Parathyroid adenoma (tissue), 2 donors: ENCODE measurements at regions not wholly inside any gene's neighbourhood (a gene's known extent, or its start where the extent isn't known, plus 50 kb on each side); places are given as distances from the start of the nearest gene placed in this dataset.

Experiments used
- H2AFZ ChIP-seq: fragments of 300-600 bp; sonication (generic); one replicate; pipeline ENCODE4 v1.7.0; 2017; ENCODE audit warnings: antibody characterized with exemption, mild to moderate bottlenecking
- H3K27ac ChIP-seq: fragments of 300-600 bp; sonication (generic); one replicate; pipeline ENCODE4 v1.7.0; 2017
- H3K27me3 ChIP-seq: fragments of 300-600 bp; sonication (generic); one replicate; pipeline ENCODE4 v1.7.0; 2017; ENCODE audit warnings: low read length; ENCODE audit not compliant: control insufficient read depth, insufficient read depth
- H3K36me3 ChIP-seq: fragments of 300-600 bp; sonication (generic); one replicate; pipeline ENCODE4 v1.7.0; 2017; ENCODE audit warnings: low read length; ENCODE audit not compliant: control insufficient read depth, insufficient read depth
- H3K4me1 ChIP-seq: fragments of 300-600 bp; sonication (generic); one replicate; pipeline ENCODE4 v1.7.0; 2017; ENCODE audit warnings: control low read depth
- H3K4me2 ChIP-seq: fragments of 300-600 bp; sonication (generic); one replicate; pipeline ENCODE4 v1.7.0; 2017; ENCODE audit warnings: low read length
- H3K4me3 ChIP-seq: fragments of 300-600 bp; sonication (generic); one replicate; pipeline ENCODE4 v1.7.0; 2017; ENCODE audit warnings: low read depth, low read length
- H3K79me2 ChIP-seq: fragments of 300-600 bp; sonication (generic); one replicate; pipeline ENCODE4 v1.7.0; 2017; ENCODE audit warnings: control low read depth
- H3K9ac ChIP-seq: fragments of 300-600 bp; sonication (generic); one replicate; pipeline ENCODE4 v1.7.0; 2017; ENCODE audit warnings: mild to moderate bottlenecking
- H3K9me3 ChIP-seq: fragments of 300-600 bp; sonication (generic); one replicate; pipeline ENCODE4 v1.7.0; 2017; ENCODE audit warnings: low read length; ENCODE audit not compliant: control insufficient read depth
- CTCF ChIP-seq: fragments of 300-600 bp; sonication (generic); IDR thresholded peaks from one replicate; pipeline ENCODE4 v1.7.0; 2017; ENCODE audit warnings: antibody characterized with exemption, mild to moderate bottlenecking
- donor health status: primary hyperparathyroidism.

GRCh38 chr4:22315628-22316027 lies 200.2 kb downstream of the ADGRA3 start:
- H3K79me2 ChIP-seq = no peaks in the 10 kb centered on the region
- no peaks in the 10 kb centered on the region for H3K36me3 ChIP-seq
- no peak overlapping the region for H3K27ac ChIP-seq
- no peak overlapping the region for H3K4me2 ChIP-seq
- no peak for TF ChIP-seq CTCF
- no peaks in the 10 kb centered on the region for H3K9me3 ChIP-seq
- no peak overlapping the region for H3K4me3 ChIP-seq
- no peak overlapping the region for H2AFZ ChIP-seq
- no peaks in the 10 kb centered on the region for H3K4me1 ChIP-seq
- no peaks in the 10 kb centered on the region for H3K27me3 ChIP-seq
- H3K9ac ChIP-seq = no peak overlapping the region

GRCh38 chr4:22313976-22314375 lies 201.9 kb downstream of the ADGRA3 start:
- H3K9me3 ChIP-seq = no peaks in the 10 kb centered on the region
- no peaks in the 10 kb centered on the region for H3K27me3 ChIP-seq
- no peaks in the 10 kb centered on the region for H3K4me1 ChIP-seq
- H3K79me2 ChIP-seq = no peaks in the 10 kb centered on the region
- no peak overlapping the region for H3K9ac ChIP-seq
- no peak overlapping the region for H3K4me3 ChIP-seq
- H3K27ac ChIP-seq = no peak overlapping the region
- no peak overlapping the region for H2AFZ ChIP-seq
- no peak overlapping the region for H3K4me2 ChIP-seq
- no peaks in the 10 kb centered on the region for H3K36me3 ChIP-seq
- no peak for TF ChIP-seq CTCF

DNA sequence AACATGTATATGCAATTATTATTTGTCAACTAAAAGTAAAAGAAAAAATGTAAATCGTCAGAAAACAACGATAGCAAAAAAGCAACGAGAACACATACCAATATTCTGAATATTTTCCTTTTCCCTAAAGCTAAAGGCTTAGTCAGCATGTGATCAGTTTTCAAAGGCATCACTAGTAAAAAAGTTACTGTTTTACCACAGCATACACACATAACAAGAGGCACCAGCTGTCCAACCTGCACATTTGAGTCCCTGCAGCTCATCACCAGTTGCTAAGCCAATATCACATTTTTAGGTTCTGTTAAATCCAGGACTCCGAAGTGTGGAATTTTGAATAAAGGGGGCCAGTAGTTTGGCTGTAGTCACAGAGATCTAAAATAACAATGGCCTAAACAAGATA lies 203.8 kb downstream of the ADGRA3 start:
- Histone ChIP-seq H2AFZ (no peak overlapping the region), H3K9me3 (no peaks in the 10 kb centered on the region), H3K4me3 (no peak overlapping the region), H3K27me3 (no peaks in the 10 kb centered on the region), H3K9ac (no peak overlapping the region), H3K4me2 (no peak overlapping the region), H3K79me2 (no peaks in the 10 kb centered on the region), H3K36me3 (no peaks in the 10 kb centered on the region), H3K27ac (no peak overlapping the region), H3K4me1 (no peaks in the 10 kb centered on the region)
- TF ChIP-seq CTCF = no peak

- Histone ChIP-seq H3K4me3 (no peak overlapping the region), H3K4me2 (no peak overlapping the region), H3K9me3 (no peaks in the 10 kb centered on the region), H3K4me1 (no peaks in the 10 kb centered on the region), H2AFZ (no peak overlapping the region), H3K36me3 (no peaks in the 10 kb centered on the region), H3K9ac (no peak overlapping the region), H3K79me2 (no peaks in the 10 kb centered on the region), H3K27ac (no peak overlapping the region), H3K27me3 (no peaks in the 10 kb centered on the region)
- no peak for TF ChIP-seq CTCF
These were observed 214.6 kb downstream of the ADGRA3 start for GRCh38 chr4:22301253-22301652.

DNA sequence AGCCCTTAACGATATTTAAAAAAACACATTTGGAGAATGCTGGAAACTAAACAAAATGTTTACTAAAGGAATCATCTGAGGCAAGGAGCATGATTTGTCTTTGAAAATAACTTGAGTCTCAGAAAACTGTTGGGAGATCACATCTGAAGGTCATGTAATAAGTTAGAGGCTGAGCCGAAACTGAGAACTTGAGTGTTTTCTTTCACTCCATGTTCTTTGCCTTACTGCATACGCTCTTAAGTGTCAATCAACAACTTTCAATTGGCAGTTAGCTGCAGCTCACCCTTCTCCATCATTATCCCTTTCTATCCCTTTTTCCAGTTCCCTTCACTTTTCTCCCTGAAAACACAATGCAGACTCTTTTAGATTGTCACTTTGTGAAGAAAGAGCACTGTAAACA lies 216.2 kb downstream of the ADGRA3 start:
- no peak for TF ChIP-seq CTCF
- no peaks in the 10 kb centered on the region for H3K9me3 ChIP-seq
- H3K36me3 ChIP-seq = no peaks in the 10 kb centered on the region
- H3K9ac ChIP-seq = no peak overlapping the region
- H3K4me3 ChIP-seq = no peak overlapping the region
- no peaks in the 10 kb centered on the region for H3K79me2 ChIP-seq
- no peak overlapping the region for H3K4me2 ChIP-seq
- H2AFZ ChIP-seq = no peak overlapping the region
- H3K27me3 ChIP-seq = no peaks in the 10 kb centered on the region
- no peak overlapping the region for H3K27ac ChIP-seq
- no peaks in the 10 kb centered on the region for H3K4me1 ChIP-seq
